HG03378 (cell line): ENCODE measurements at regions not wholly inside any gene's neighbourhood (a gene's known extent, or its start where the extent isn't known, plus 50 kb on each side); places are given as distances from the start of the nearest gene placed in this dataset.
A peak's percentile ranks its signal among the peaks of the same experiment; 100 is the strongest.

Experiments used
- ATAC-seq: cut with Tn5 transposase; IDR thresholded peaks from one replicate; pipeline ENCODE4 v1.9.1; 2021; ENCODE audit warnings: mild to moderate bottlenecking, moderate library complexity; ENCODE audit not compliant: unreplicated experiment

DNA sequence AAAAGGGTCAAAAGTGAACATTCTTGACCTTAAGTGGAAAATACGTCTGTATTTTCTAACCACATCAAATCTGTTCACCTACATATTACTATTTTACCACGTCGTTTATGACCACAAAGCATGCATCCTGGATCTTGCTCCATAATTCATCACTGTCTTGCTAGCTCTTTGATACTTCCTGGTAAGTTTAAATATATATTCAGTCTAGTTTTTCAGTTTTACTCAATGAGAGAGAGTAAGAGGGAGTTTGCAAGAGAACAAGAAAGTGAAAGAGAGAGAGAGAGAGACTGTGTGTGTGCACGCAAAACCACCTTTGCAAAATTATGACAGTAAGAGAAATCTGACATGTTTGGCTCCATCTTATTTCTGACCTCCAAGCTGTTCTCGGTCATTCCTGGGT is 173.7 kb upstream of the GALNTL6 start:
- peak; percentile 98 for ATAC-seq

DNA sequence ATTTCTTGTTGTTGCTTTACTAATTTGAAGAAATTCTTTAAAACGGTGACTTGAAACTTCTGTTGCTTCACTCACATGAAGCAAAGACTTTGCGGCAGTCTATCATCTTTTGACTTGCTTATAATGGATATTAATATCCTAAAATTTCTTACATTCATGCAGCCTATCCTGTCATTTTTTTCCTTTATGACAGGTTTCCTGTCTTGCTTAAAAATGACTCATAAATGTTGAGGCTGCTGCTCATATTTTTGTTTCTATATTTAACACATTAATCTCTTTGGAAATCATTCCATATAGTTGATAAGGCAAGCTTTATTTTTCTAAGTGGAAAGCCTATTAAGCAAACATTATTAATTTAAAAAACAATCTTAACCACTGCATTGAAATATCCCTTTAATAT is 176.6 kb upstream of the GALNTL6 start:
- no peak for ATAC-seq

DNA sequence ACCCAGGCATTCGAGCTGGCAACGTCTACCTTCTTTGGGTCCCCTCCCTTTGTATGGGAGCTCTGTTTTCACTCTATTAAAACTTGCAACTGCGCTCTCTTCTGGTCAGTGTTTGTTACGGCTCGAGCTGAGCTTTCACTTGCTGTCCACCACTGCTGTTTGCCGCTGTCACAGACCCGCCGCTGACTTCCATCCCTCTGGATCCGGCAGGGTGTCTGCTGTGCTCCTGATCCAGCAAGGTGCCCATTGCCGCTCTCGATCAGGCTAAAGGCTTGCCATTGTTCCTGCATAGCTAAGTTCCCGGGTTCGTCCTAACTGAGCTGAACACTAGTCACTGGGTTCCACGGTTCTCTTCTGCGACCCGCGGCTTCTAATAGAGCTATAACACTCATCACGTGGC is 183.5 kb upstream of the GALNTL6 start:
- no peak for ATAC-seq

DNA sequence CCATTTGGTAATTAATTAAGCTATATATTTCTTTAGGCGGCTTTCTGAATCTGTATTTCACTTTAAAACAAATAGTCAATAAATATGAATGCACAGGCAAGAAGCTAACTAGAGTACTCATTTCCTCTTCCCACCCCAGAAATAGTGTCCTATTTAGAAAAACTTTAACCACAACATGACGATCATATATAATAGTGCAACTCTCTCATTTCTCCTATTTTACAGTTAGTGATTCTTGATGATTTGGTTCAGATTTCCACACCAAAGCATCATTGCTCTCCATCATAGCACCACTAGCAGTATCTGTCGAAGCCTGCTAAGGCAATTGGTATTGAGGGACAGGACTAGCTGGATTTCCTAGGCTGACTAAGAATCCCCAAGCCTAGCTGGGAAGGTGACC is 184.0 kb upstream of the GALNTL6 start:
- ATAC-seq = peak; percentile 99

DNA sequence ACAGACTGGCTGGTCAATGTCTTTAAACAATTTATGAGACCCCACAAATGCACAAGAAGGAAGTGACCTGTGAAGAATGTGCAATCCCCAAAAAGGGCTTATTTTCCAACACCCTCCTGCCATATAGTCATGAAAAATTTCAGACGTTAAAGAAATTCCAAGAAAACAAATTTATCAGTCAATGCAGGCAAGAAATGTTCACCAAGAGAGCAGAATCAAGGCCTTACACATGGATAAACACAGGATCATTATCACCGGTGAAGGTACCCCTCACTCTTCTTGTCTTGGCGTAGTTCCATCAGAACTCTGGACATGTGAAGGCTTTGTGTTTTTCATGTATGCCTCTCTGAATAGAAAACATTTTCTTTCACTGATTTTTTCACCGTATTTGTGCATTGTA is 186.7 kb upstream of the GALNTL6 start:
- ATAC-seq = no peak

DNA sequence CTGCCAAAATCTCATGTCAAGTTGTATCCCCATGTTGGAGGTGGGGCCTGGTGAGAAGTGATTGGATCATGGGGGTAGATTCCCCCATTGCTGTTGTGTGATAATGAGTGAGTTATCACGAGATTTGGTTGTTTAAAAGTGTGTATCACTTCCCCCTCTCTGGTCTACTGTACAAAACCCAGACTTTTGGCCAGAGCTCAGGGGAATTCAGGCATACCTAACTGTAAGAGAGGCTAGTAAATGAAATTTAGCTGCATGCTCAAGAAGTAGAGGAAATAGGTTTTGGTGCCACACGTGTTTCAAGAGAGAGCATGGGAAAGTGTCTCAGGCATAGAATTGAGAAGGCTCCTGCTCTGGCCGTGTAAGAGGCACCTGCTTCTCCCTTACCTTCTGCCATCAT is 190.5 kb upstream of the GALNTL6 start:
- peak; percentile 60 for ATAC-seq

DNA sequence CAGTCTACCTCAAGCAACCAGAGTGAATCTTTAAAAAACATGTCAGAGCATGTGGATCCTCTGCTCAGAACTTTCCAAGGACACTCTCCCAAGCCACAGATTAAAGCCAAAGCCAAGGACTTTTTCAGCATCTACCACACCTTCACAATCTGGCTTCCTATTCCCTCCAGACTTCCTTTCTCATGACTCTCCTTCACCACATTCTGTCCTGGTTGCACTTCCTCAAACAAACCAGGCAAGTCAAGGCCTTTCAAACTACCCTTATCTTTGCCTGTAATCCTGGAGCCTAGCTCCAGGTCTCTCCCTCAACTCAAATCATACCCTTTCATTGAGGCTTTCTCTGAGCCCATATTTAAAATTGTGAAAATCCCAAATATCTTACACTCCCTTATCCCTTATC is 191.6 kb upstream of the GALNTL6 start:
- peak; percentile 64 for ATAC-seq

DNA sequence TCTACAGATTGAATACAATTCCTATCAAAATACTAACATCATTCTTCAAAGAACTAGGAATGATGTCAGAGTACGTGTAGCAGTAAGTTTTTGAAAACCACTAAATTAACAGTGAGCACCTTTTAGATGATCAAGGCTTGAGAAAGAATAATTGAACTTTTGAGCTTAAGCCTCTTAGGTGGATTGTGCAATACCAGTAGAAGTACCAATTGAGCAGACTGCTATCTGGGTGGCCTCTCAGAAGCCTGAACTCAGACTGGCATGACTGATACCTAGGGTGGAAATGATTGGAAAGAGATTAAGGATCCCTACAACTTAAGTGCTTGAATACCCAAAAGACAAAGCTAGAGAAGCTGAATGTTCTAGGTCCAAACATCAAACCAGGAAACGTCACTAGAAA is 200.3 kb upstream of the GALNTL6 start:
- ATAC-seq = no peak

DNA sequence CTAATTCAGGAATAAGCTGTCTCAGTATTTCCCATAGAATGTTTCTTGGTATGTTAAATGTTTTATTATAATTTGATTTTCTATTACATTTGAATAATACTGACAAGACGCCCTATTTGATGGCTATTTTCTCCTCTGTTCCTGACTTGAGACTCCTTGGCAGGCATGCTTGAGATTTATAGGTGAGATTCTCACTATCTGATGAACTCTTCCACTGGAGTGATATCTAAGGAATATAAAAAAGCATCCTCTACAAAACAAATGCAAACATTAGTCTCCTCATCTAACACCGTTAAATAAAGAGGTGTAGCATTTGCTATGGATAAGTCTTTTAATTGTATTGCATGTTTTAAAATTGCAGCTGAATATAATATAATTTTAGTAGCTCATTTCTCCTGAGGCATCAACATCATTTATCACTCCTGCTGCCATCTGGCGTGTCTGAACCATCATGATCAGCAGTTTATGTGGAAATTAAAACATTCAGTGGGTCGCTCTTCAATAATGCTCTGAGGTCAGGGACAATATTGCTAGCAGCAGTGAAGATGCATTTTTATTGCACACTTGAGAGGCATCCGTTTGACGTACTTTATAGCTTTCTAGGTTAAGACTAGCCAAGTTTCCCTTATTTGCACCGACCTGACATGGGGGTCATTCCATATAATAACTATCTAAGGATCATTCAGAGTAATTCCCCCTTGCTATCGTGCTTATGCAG is 210.4 kb upstream of the GALNTL6 start:
- ATAC-seq = no peak

DNA sequence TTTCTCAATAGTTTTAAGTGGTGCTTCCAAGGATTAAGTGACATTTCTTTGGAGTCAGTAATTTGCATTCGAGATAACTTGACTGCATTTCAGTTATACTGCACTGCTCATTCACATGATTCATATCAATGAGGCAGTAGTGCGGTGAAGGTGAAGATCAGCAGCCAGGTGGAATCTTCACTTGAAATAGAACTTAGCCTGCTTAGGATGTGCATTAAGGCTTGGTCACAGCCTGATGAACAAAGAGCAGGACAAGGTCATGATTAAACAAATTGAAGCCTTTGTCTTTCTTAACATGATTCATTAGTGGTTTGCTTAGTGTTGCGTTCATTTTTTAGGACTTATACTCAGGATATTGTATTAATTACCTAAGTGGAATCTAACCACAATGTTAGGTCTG is 212.1 kb upstream of the GALNTL6 start:
- ATAC-seq = no peak

DNA sequence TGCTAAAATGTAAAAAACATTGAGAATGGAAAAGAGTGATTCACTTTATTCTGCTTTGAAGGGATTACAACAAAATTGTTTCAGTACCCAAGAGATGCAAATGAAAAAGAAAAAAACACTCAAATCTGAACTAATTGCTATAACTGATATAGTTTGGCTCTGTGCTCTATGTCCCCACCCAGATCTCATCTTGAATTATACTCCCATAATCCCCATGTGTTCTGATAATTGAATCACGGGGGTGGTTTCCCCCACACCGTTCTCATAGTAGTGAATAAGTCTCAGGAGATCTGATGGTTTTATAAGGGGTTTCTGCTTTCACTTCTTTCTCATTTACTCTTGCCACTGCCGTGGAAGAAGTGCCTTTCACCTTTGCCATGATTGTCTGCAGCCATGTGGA is 213.6 kb upstream of the GALNTL6 start:
- ATAC-seq = no peak

DNA sequence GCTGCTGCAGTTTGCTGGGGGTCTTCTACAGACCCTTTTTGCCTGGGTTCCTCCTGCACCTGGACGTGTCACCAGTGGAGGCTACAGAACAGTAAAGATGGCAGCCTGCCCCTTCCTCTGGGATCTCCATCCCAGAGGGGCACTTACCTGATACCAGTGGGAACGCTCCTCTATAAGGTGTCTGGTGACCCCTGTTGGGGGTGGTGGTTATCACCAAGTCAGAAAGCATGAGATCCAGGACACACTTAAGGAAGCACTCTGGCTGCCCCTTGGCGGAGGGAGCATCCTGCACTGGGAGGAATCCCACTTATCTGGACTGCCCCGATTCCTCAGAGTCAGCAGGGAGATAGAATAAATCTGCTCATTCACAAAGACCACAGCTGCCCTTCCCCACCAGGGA is 218.9 kb upstream of the GALNTL6 start:
- no peak for ATAC-seq

DNA sequence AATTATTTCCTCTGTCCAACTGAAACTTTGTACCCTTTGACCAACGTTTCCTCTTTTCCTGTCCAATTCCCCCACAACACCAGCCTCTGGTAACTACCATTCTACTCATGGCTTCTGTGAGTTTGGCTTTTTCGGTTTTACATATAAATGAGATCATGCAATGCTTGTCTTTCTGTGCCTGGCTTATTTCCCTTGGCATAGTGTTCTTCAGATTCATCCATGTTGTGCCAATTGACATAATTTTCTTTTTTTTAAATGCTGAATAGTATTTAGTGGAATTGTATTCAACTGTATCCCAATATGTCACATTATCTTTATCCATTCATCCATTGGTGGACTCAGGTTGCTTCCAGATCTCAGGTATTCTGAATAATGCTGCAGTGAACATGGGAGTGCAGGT is 222.5 kb upstream of the GALNTL6 start:
- no peak for ATAC-seq

DNA sequence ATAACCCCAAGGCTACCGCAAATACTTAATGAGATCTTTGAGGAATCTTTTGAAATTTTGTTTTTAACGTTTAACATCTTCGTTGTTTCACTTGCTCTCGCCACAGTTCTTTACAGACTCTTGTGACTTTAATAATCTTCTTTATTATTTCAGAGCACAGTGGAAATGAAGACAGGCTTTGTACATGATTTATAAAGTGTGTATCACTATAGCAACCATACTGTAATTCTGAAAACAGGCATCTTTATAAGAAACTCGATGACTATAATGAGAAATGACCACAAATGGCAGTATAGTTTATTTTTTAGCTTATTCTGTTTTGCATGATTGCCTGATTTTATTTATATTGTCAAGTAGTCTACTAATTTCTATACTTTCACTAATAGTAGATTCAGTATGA is 224.4 kb upstream of the GALNTL6 start:
- no peak for ATAC-seq

DNA sequence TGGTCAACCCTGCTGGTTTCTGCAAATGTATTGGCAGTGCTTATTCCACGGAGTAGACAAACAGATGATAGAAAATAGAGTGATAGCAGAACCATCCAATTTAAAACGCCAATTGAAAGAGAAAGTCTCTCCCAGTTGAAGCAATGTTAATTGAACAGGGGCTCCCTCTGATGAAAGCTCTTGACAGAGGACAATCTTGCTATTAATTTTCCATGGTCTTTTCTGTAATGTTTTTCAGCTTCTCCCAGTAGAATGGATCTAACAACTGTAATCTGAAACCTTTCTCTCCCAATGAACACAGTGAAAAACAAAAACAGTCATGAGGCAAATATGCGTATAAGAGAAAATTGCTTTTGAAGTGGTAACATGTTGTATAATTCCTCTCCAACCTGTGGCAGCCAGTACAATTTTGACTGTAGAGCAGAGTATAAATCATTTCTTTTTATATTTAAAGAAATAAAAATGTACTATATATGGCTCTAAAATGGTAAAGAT is 225.1 kb upstream of the GALNTL6 start:
- no peak for ATAC-seq

DNA sequence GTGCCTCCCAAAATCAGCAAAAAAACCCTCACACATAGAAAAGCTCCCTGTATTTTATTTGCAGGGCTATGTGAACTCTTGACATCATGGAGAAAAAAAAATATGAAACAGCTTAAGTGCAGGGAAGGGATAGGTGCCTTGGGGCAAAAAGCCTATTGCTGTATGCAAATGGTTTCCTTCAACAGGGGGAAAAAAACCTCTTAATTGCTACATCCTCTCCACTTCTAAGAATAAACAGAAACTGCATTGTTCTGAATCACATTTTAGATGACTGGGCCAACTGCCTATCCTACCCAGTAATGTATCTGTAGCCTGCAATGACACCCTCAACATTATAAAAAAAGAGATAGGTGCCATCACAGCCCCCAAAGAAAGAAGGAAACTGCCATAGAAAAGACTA is 229.4 kb upstream of the GALNTL6 start:
- ATAC-seq = peak; percentile 61

DNA sequence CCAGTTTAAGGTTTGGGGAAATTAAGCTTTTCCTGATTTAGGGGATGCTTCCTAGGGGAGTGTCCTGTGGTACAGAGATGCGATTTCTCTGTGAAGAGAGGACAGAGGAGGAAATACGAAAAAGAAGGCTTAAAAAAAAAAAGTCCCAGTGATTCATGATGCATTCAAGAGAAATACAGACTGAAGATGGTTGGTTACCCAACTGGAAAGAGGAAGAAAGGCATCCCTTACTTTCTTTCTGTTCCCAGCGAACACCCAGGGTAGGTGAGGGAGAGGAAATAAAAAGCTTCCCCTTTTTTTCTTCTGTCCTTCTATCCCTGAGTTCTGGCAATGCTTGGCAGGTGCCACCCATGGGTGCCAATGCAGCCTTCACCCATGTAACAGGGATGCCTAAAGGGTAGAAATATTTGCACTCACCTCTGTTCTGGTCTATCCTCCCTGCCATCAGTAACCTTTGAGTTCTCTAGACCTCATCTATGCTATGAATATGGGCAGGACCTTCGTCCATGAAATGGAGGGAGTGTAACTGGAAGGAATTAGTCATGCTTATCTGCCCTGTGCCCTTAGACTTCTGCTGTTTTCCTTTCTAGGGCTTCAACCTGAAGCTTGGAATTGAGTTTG is 230.1 kb upstream of the GALNTL6 start:
- peak; percentile 45 for ATAC-seq

DNA sequence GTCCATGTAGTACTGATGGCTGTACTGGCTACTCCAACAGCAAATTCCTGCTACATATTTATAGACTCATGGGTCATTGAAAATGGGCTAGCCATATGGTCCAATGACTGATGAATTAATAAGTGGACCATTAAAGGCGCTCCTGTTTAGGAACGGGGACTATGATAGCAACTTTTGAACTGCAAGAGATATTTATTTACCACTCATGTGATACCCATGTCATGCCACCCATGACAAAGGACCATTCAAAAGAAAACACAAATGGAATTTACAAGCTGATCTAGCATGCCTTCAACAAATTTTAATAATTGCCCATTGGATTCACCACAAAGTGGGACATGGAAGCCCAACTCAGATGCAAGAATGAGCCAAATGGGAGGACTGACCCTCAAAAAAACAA is 240.0 kb upstream of the GALNTL6 start:
- no peak for ATAC-seq

DNA sequence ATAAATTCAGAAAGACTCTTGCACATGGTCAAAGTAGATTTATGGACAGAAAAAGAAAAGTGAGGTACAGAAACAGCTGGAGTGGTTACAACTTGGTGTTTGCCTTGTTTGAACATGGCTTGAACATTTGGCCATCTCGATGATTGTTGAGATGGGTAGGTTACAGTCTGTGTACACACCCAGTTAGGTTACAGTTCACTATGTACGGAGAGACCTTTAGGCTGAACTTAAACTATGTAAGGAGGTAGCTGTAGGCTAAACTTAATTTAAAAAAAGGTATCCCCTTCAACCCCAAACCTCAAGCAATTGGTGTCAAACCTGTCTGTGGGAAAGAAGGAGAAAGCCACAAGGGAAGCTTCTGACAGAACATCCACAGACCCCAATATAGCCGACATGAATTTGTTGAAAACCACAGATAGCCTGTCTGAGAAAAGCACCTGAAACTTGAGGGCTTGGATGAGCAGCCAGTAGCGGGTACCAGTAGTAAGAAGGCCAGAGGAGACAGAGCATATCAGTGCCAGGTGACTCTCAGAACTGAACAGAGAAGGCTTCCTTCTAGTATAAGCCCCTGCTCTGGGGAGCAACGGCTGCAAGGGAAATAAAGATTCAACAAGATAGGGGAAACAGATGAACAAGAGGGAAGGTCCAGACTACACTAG is 247.9 kb upstream of the GALNTL6 start:
- no peak for ATAC-seq

DNA sequence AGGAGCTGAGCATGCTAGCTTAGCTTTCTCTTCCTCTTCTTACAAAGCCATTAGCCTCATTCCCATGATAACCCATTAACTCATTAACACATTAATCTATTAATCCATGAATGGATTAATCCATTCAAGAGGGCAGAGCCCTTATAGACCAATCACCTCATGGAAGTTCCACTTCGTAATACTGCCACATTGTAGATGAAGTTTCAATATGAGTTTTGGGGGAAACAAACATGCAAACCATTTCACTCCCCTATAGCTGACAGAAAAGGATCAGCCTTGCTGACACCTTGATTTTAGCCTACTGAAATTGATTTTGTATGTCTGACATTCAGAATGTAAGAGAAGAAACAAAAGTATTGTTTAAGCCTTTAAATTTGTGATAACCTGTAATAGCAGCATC is 251.8 kb upstream of the GALNTL6 start:
- ATAC-seq = peak; percentile 84

DNA sequence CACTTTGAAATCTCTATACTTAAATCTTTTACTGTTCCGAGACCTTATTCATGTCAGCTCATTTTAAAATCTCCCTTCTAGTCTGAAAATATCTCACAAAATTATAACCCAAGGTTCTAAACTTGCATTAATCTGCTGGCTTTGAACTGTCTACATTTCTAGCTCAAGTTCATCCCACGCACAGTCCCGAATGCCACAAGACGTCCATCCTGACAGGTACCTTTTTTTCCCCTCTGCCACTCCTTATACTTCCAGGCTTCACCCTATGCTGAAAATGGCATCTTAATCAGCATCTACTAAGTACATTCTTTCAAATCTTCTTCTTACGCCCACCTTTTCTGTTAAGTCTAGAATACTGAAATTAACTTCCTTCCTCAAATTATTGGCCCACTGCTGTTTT is 259.2 kb upstream of the GALNTL6 start:
- no peak for ATAC-seq

DNA sequence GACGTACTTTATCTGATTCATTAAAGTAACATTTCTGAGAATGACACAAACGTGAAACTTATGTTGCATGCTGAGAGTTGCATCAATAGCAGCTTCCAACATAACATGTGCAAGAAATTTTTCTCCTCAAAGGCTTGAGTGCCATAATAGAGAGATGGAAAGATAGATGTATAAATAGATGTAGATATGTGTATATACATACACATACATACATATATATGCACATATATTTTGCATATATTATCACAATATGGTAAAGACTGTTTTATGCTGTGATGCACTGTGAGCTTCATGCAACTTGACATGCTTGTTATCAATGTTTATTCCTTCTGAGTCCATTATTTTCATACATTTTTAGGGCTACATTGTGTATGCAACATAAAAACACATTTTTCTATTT is 270.6 kb upstream of the GALNTL6 start:
- no peak for ATAC-seq
